ENCODE measurements at regions not wholly inside any gene's neighbourhood (a gene's known extent, or its start where the extent isn't known, plus 50 kb on each side); places are given as distances from the start of the nearest gene placed in this dataset.
A peak's percentile ranks its signal among the peaks of the same experiment; 100 is the strongest.

DNA sequence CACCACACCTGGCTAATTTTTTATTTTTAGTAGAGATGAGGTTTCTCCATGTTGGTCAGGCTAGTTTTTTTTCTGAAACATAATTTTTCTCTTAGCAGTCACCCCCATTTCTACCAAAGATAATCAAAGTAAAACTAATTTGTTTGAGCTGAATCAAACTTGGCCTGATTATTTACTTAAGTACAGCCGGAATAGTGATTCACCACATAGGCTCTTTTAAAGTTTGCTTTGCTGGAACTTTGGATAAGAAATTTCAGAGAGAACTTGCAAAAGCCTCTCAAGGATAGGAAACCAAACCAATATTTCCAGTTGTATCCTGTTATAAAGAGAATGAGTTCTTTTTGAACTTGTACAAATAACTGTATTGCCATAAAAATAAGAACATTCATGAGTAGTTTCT lies 105.0 kb upstream of the SYNCRIP start:
- H3K4me3 ChIP-seq (replicated peaks in 1 of 3; ENCODE audit: insufficient read depth in 1 of 3, low read depth in 2 of 3, low read length in 3 of 3) = no peak overlapping the region
- no peak for FAIRE-seq
- H3K27ac ChIP-seq (ENCODE audit: extremely low read length, insufficient read depth, low read length) = no peak overlapping the region
- H3K4me2 ChIP-seq (ENCODE audit: low read depth, low read length) = no peak overlapping the region
- no peaks in the 10 kb centered on the region for H3K79me2 ChIP-seq (ENCODE audit: insufficient read depth, low read length)
- POLR2A ChIA-PET = interaction anchor here (1.5 to 1.6 kb wide), 2 partner anchors 69 to 104 kb away, joined by 4 to 9 read pairs; partner anchors contain the start of gene SYNCRIP
- ATAC-seq = peak; percentile 31; the same call in 1 of the 3 replicates
- H2AFZ ChIP-seq (ENCODE audit: low read length) = no peak overlapping the region
- no peaks in the 10 kb centered on the region for H4K20me1 ChIP-seq (ENCODE audit: insufficient read depth, low read length)
- peaks cover 2 to 3% of the 10 kb centered on the region in 2 experiments; a peak in 3 of 5 replicates for H3K27me3 ChIP-seq (ENCODE audit: control insufficient read depth in 1 of 2, insufficient read depth in 2 of 2, low read length in 2 of 2)
- peaks cover 36% of the 10 kb centered on the region for H3K4me1 ChIP-seq (ENCODE audit: insufficient read depth, low read length)
- intact Hi-C loops (cut with micrococcal nuclease; ENCODE audit: unreplicated experiment) (no loop called here), in situ Hi-C loops (cut with HindIII; ENCODE audit: extremely low pct_ligation_motif_present, low pct_unique_long_range_greater_than_20kb) (no loop called here)
- no TSS peak for BruUV-seq (replicated peaks)
- no peaks in the 10 kb centered on the region for H3K9me3 ChIP-seq (ENCODE audit: low read length)
- 6% methylated on average over 1 of the region's 1 CpG for whole genome bisulfite sequencing (ENCODE audit: low lambda C conversion rate)
- CTCF ChIA-PET (ENCODE audit: low intra/inter-chr PET ratio, low total read pairs) = no interaction called here
- DNase-seq (ENCODE audit: low spot score) = peak; percentile 53
- no peaks in the 10 kb centered on the region for H3K36me3 ChIP-seq (replicated peaks in 1 of 2; ENCODE audit: control insufficient read depth in 1 of 2, insufficient read depth in 2 of 2, low read length in 2 of 2)
- TF ChIP-seq ZNF180 (CRISPR knock-in tag; IDR thresholded peaks at IDR 0.05; ENCODE audit: borderline replicate concordance, low read depth) (no peak), PRPF4 (IDR thresholded peaks at IDR 0.05; ENCODE audit: low read depth, low read length, poor library complexity, severe bottlenecking) (no peak), NFKBIZ (CRISPR knock-in tag; IDR thresholded peaks at IDR 0.05) (no peak), FOSL2 (CRISPR knock-in tag; IDR thresholded peaks at IDR 0.05) (peak; percentile 14; the same call in 1 of the 2 replicates), THAP11 (CRISPR knock-in tag; IDR thresholded peaks at IDR 0.05) (no peak), ZMYM3 (CRISPR knock-in tag; IDR thresholded peaks at IDR 0.05) (no peak), ZNF496 (CRISPR knock-in tag; IDR thresholded peaks at IDR 0.05; ENCODE audit: insufficient replicate concordance) (no peak), EP300 (IDR thresholded peaks at IDR 0.05; ENCODE audit: low read depth in 2 of 2, low read length in 2 of 2) (0 out of 4 replicates have a peak, but pooled peaks of 1 of the 2 experiments have one; percentile 9), EP300 (CRISPR knock-in tag; IDR thresholded peaks at IDR 0.05; ENCODE audit: borderline replicate concordance) (no peak), PHF20 (CRISPR knock-in tag; IDR thresholded peaks at IDR 0.05) (no peak), ZNF605 (CRISPR knock-in tag; IDR thresholded peaks at IDR 0.05) (no peak), ATM (IDR thresholded peaks at IDR 0.05; ENCODE audit: borderline replicate concordance) (no peak), YEATS4 (CRISPR knock-in tag; IDR thresholded peaks at IDR 0.05; ENCODE audit: borderline replicate concordance) (no peak), GLI4 (CRISPR knock-in tag; IDR thresholded peaks at IDR 0.05; ENCODE audit: borderline replicate concordance) (no peak), RXRB (CRISPR knock-in tag; IDR thresholded peaks at IDR 0.05; ENCODE audit: borderline replicate concordance) (no peak)
- TF ChIP-seq, protein P1, sequence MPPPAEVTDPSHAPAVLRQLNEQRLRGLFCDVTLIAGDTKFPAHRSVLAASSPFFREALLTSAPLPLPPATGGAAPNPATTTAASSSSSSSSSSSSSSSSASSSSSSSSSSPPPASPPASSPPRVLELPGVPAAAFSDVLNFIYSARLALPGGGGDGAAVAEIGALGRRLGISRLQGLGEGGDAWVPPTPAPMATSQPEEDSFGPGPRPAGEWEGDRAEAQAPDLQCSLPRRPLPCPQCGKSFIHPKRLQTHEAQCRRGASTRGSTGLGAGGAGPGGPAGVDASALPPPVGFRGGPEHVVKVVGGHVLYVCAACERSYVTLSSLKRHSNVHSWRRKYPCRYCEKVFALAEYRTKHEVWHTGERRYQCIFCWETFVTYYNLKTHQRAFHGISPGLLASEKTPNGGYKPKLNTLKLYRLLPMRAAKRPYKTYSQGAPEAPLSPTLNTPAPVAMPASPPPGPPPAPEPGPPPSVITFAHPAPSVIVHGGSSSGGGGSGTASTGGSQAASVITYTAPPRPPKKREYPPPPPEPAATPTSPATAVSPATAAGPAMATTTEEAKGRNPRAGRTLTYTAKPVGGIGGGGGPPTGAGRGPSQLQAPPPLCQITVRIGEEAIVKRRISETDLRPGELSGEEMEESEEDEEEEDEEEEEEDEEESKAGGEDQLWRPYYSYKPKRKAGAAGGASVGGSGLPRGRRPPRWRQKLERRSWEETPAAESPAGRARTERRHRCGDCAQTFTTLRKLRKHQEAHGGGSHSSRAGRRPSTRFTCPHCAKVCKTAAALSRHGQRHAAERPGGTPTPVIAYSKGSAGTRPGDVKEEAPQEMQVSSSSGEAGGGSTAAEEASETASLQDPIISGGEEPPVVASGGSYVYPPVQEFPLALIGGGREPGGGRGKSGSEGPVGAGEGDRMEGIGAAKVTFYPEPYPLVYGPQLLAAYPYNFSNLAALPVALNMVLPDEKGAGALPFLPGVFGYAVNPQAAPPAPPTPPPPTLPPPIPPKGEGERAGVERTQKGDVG (CRISPR knock-in tag; IDR thresholded peaks at IDR 0.05; ENCODE audit: borderline replicate concordance) = no peak
- TF ChIP-seq, protein P2, sequence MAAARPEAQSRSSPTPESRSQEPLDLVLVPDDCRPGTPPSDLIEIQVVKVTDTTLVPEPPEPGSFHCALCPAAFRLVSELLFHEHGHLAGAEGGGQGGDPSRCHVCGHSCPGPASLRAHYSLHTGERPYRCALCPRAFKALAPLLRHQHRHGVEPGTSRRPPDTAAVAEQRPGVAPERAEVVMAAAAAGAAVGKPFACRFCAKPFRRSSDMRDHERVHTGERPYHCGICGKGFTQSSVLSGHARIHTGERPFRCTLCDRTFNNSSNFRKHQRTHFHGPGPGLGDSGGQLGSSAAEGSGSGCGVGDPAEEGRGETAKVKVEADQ (CRISPR knock-in tag; IDR thresholded peaks at IDR 0.05; ENCODE audit: borderline replicate concordance) = no peak
- TF ChIP-seq, protein P3, sequence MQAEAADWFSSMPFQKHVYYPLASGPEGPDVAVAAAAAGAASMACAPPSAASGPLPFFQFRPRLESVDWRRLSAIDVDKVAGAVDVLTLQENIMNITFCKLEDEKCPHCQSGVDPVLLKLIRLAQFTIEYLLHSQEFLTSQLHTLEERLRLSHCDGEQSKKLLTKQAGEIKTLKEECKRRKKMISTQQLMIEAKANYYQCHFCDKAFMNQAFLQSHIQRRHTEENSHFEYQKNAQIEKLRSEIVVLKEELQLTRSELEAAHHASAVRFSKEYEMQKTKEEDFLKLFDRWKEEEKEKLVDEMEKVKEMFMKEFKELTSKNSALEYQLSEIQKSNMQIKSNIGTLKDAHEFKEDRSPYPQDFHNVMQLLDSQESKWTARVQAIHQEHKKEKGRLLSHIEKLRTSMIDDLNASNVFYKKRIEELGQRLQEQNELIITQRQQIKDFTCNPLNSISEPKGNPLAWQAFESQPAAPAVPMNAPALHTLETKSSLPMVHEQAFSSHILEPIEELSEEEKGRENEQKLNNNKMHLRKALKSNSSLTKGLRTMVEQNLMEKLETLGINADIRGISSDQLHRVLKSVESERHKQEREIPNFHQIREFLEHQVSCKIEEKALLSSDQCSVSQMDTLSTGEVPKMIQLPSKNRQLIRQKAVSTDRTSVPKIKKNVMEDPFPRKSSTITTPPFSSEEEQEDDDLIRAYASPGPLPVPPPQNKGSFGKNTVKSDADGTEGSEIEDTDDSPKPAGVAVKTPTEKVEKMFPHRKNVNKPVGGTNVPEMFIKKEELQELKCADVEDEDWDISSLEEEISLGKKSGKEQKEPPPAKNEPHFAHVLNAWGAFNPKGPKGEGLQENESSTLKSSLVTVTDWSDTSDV (CRISPR knock-in tag; IDR thresholded peaks at IDR 0.05) = no peak
- no peak overlapping the region for H3K9ac ChIP-seq (ENCODE audit: insufficient read depth, low read depth, low read length)
